Right atrium auricular region (tissue), 2 donors: ENCODE measurements at regions not wholly inside any gene's neighbourhood (a gene's known extent, or its start where the extent isn't known, plus 50 kb on each side); places are given as distances from the start of the nearest gene placed in this dataset.

ENCODE experiments used
- microRNA-seq, 2 donors: library from miRNA; unstranded; fragments of <30 nt; microRNA quantifications; one replicate each; pipeline ENCODE4, GENCODE V29; 2016 to 2017; ENCODE audit warnings: borderline number of aligned reads in 2 of 2, borderline replicate concordance in 1 of 2

Small RNA genes in the stretch of these regions (microRNA-seq; reads per million reads assigned to microRNA genes)
- gene MIR5702, result 0 reads per million in 2 donors
